H7 (cell line): ENCODE measurements at regions not wholly inside any gene's neighbourhood (a gene's known extent, or its start where the extent isn't known, plus 50 kb on each side); places are given as distances from the start of the nearest gene placed in this dataset.

Experiments
- DNase-seq: peaks from one replicate; pipeline ENCODE4 v3.0.0; 2012
- H3K27me3 ChIP-seq: 2 replicates; pipeline ENCODE4 v1.6.0; 2011; ENCODE audit warnings: mild to moderate bottlenecking, low read length; ENCODE audit not compliant: control insufficient read depth, insufficient read depth
- H3K36me3 ChIP-seq: replicated peaks from 2 replicates; pipeline ENCODE4 v1.5.1; 2011; ENCODE audit warnings: low read length; ENCODE audit not compliant: control insufficient read depth, insufficient read depth
- H3K4me3 ChIP-seq: 2 replicates; pipeline ENCODE4 v1.5.1; 2011; ENCODE audit warnings: low read depth, mild to moderate bottlenecking, control low read depth, low read length, moderate library complexity; ENCODE audit not compliant: insufficient read depth

- no peak for DNase-seq
- no peaks in the 10 kb centered on the region for H3K36me3 ChIP-seq
These were observed 112.7 kb upstream of the FST start for GRCh38 chr5:53367727-53368126.

GRCh38 chr5:53368516-53368915 lies 111.9 kb upstream of the FST start:
- H3K4me3 ChIP-seq, result no peak overlapping the region
- H3K36me3 ChIP-seq, result no peaks in the 10 kb centered on the region
- H3K27me3 ChIP-seq, result no peaks in the 10 kb centered on the region
- DNase-seq, result no peak

More at GRCh38 chr5:53367727-53368126, 112.7 kb upstream of the FST start:
- Histone ChIP-seq H3K27me3 (no peaks in the 10 kb centered on the region), H3K4me3 (no peak overlapping the region)

- no peak overlapping the region for H3K4me3 ChIP-seq
- no peaks in the 10 kb centered on the region for H3K27me3 ChIP-seq
- no peaks in the 10 kb centered on the region for H3K36me3 ChIP-seq
- DNase-seq, result no peak
These were observed 111.3 kb upstream of the FST start for GRCh38 chr5:53368966-53369605.

DNA sequence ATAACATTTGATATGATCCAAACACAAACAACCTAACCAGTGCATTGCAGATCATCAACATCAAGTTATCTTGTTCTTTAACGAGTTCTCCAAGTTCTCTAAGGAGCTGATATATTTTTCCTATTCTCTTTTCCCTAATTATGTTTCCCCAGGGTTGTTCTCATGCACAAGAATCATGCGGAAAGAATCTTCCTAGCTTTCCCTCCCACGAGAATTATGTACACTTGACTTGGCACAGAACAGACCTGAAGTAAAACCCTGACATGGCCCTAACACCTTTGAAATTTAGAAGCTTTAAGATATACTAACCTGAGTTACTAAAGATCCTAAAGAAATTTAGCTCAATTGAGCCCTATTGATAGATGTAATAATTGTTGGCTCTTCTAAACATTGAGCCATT lies 110.7 kb upstream of the FST start:
- Histone ChIP-seq H3K27me3 (no peaks in the 10 kb centered on the region), H3K36me3 (no peaks in the 10 kb centered on the region), H3K4me3 (no peak overlapping the region)
- DNase-seq, result no peak

- Histone ChIP-seq H3K4me3 (no peak overlapping the region), H3K36me3 (no peaks in the 10 kb centered on the region), H3K27me3 (no peaks in the 10 kb centered on the region)
- no peak for DNase-seq
These were observed 106.8 kb upstream of the FST start for GRCh38 chr5:53373451-53374158.

DNA sequence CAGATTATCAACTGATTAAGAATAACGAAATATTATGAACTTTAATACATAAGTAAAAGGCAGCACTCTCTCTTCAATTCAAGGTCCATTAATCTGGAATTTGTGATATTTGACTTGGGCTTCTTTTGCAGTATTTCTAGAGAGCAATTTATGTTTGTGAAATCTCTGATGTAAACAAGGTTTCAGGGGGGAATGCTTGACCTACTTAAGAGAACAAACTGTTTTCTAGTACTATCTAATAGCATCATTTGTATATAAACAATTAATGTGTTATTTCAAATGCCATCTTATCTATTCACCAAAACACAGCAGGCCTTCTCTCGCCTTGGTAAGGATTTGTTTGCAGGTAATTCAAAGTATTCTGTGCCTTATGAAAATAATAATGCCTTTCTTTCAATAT lies 103.6 kb upstream of the FST start:
- H3K4me3 ChIP-seq, result no peak overlapping the region
- H3K27me3 ChIP-seq, result no peaks in the 10 kb centered on the region
- no peak for DNase-seq
- no peaks in the 10 kb centered on the region for H3K36me3 ChIP-seq

GRCh38 chr5:53378190-53378589 lies 102.2 kb upstream of the FST start:
- Histone ChIP-seq H3K27me3 (no peaks in the 10 kb centered on the region), H3K4me3 (no peak overlapping the region), H3K36me3 (no peaks in the 10 kb centered on the region)
- DNase-seq, result no peak

DNA sequence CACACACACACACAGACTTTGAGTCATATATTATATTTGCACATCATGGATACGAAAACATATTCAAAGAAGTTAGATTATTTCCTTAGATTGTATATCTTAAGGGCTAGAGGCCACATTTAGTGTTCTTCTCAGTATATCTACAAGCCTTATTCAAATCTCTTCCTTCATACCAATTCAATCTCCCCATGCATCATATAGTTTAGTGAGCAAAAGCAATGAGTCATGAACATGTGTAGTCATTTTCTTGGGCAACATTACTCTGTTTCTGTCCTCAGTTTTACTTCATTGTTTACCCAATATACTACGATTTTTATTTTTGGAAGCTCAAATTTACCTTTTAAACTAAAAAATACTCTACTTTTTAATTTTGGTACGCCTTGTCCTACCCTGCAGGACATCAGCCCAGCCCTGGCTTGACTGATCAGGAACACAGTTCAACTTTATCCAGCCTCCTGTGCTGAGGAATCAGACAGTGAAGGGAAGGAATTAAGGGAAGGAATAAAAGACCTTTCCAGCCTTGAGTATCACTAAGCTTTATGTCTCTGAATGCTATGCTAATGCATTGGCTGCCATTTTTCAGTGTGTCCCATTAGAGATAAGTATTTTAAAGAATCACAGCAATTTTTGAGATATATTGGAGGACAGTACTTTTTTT lies 101.7 kb upstream of the FST start:
- DNase-seq, result no peak
- no peak overlapping the region for H3K4me3 ChIP-seq
- H3K36me3 ChIP-seq, result no peaks in the 10 kb centered on the region
- no peaks in the 10 kb centered on the region for H3K27me3 ChIP-seq

- no peak overlapping the region for H3K4me3 ChIP-seq
- H3K27me3 ChIP-seq, result no peaks in the 10 kb centered on the region
- no peak for DNase-seq
- H3K36me3 ChIP-seq, result no peaks in the 10 kb centered on the region
These were observed 94.1 kb upstream of the FST start for GRCh38 chr5:53386341-53386740.

DNA sequence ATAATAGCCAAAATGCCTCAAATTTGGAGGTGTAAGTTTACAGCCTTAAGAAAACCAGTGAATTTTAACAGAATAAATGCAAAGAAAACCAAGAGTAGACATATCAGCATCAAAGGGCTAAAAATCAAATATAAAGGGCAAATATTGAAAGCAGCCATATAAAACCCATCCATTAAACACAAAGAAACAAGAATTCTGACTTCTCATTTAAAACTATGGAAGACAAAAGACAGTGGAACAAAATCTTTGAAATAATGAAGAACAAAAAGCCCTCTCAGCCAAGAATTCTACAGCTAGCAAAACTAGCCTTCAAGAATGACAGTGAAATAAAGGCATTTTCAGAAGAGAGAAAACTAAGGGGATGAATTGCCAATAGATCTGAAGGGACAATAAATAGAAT lies 91.3 kb upstream of the FST start:
- no peaks in the 10 kb centered on the region for H3K27me3 ChIP-seq
- no peak for DNase-seq
- H3K36me3 ChIP-seq, result no peaks in the 10 kb centered on the region
- no peak overlapping the region for H3K4me3 ChIP-seq

DNA sequence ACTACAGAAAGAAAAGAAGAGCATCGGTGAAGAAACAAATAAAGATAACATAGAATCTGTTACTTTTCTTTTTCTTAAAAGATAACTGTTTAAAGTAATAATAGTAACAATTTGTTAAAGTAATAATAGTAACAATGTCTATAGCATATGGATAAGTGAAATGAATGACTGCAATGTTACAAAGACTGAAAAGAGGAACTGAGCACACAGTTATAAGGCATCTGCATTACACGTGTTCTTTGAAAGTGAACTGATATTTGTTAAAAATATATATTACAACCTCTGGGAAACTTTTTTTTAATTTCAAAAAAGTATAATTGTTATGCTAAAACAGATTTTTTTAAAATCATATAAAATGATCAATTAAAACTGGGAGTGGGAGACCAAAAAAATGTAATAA lies 88.4 kb upstream of the FST start:
- no peak for DNase-seq
- Histone ChIP-seq H3K4me3 (no peak overlapping the region), H3K36me3 (no peaks in the 10 kb centered on the region), H3K27me3 (no peaks in the 10 kb centered on the region)

DNA sequence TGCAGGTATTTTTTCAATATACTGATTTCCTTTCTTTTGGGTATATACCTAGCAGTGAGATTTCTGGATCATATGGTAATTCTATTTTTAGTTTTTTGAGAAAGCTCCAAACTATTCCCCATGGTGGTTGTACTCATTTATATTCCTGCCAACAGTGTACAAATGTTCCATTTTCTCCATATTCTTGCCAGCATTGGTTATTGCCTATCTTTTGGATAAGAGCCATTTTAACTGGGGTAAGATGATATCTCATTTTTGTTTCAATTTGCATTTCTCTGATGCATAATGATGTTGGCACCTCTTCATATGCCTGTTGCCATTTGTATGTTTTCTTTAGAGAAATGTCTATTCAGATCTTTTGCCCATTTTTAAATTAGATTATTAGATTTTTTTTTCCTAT lies 85.6 kb upstream of the FST start:
- Histone ChIP-seq H3K4me3 (no peak overlapping the region), H3K27me3 (no peaks in the 10 kb centered on the region), H3K36me3 (no peaks in the 10 kb centered on the region)
- DNase-seq, result no peak

DNA sequence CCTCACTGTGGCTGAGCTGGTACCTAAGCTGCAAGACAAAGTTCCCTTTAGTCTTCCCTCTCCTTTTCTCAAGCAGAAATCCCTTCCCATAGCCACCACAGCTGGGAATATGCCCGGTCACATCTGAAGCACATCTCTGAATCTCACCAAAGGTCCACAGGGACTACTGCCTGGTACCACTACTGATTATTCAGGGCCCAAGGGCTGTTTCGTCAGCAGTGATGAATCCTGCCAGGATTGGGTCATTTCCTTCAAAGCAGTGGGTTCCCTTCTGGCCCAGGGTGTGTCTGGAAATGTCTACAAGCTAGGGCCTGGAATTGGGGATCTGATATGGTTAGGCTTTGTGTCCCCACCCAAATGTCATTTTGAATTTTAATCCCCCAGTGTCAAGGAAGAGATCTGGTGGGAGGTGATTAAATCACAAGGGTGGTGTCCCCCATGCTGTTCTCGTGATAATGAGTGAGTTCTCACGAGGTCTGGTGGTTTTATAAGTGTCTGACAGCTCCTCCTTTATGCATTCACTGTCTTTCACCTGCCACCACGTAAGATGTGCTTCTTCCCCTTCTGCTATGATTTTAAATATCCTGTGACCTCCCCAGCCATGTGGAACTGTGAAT lies 83.2 kb upstream of the FST start:
- no peak for DNase-seq
- Histone ChIP-seq H3K36me3 (no peaks in the 10 kb centered on the region), H3K27me3 (no peaks in the 10 kb centered on the region), H3K4me3 (no peak overlapping the region)

- H3K36me3 ChIP-seq, result no peaks in the 10 kb centered on the region
- no peak for DNase-seq
- H3K4me3 ChIP-seq, result no peak overlapping the region
- H3K27me3 ChIP-seq, result no peaks in the 10 kb centered on the region
These were observed 82.6 kb upstream of the FST start for GRCh38 chr5:53397845-53398244.
